H9 (cell line): ENCODE measurements at regions not wholly inside any gene's neighbourhood (a gene's known extent, or its start where the extent isn't known, plus 50 kb on each side); places are given as distances from the start of the nearest gene placed in this dataset.

Experiments
- DNase-seq: peaks from one replicate; pipeline ENCODE4 v3.0.0-alpha.2; 2017
- H2AFZ ChIP-seq: one replicate; pipeline ENCODE4 v1.6.1; 2013; ENCODE audit warnings: mild to moderate bottlenecking, low read length, control low read depth, moderate library complexity
- H2AK5ac ChIP-seq: 2 replicates; pipeline ENCODE4 v1.6.1; 2013; ENCODE audit warnings: low read length, control low read depth, mixed read lengths; ENCODE audit not compliant: insufficient read length
- H2BK120ac ChIP-seq: one replicate; pipeline ENCODE4 v1.6.1; 2013; ENCODE audit warnings: low read depth, mild to moderate bottlenecking, low read length, control low read depth, inconsistent platforms; ENCODE audit not compliant: poor library complexity, severe bottlenecking
- H2BK12ac ChIP-seq: 2 replicates; pipeline ENCODE4 v1.6.1; 2013; ENCODE audit warnings: low read length, control low read depth, mixed read lengths, low read depth; ENCODE audit not compliant: insufficient read length
- H2BK15ac ChIP-seq: 2 replicates; pipeline ENCODE4 v1.6.1; 2013; ENCODE audit warnings: low read depth, low read length, control low read depth
- H2BK20ac ChIP-seq: one replicate; pipeline ENCODE4 v1.6.1; 2013; ENCODE audit warnings: low read depth, mild to moderate bottlenecking, low read length, control low read depth, inconsistent platforms; ENCODE audit not compliant: poor library complexity, severe bottlenecking
- H2BK5ac ChIP-seq: 2 replicates; pipeline ENCODE4 v1.6.1; 2013; ENCODE audit warnings: low read length, control low read depth, mixed read lengths; ENCODE audit not compliant: insufficient read length
- H3K14ac ChIP-seq: 2 replicates; pipeline ENCODE4 v1.6.1; 2013; ENCODE audit warnings: low read length, control low read depth; ENCODE audit not compliant: insufficient read depth
- H3K18ac ChIP-seq: 2 replicates; pipeline ENCODE4 v1.6.1; 2013; ENCODE audit warnings: low read depth, mild to moderate bottlenecking, mixed read lengths, low read length, control low read depth; ENCODE audit not compliant: insufficient read length
- H3K23ac ChIP-seq: 2 replicates; pipeline ENCODE4 v1.6.1; 2013; ENCODE audit warnings: low read length, control low read depth, mixed read lengths, low read depth; ENCODE audit not compliant: insufficient read length
- H3K23me2 ChIP-seq: 2 replicates; pipeline ENCODE4 v1.6.1; 2013; ENCODE audit warnings: low read depth, mild to moderate bottlenecking, mixed read lengths, low read length, control low read depth; ENCODE audit not compliant: insufficient read length, poor library complexity, severe bottlenecking
- H3K27ac ChIP-seq: 2 replicates; pipeline ENCODE4 v1.5.1; 2013; ENCODE audit warnings: low read length, control low read depth, mixed read lengths, low read depth; ENCODE audit not compliant: insufficient read length
- H3K27me3 ChIP-seq: 2 replicates; pipeline ENCODE4 v1.6.1; 2013; ENCODE audit warnings: low read length, control low read depth, inconsistent platforms; ENCODE audit not compliant: insufficient read depth
- H3K4ac ChIP-seq: 2 replicates; pipeline ENCODE4 v1.6.1; 2013; ENCODE audit warnings: low read depth, mild to moderate bottlenecking, control low read depth, inconsistent platforms, low read length, moderate library complexity
- H3K4me1 ChIP-seq: 2 replicates; pipeline ENCODE4 v1.6.1; 2013; ENCODE audit warnings: low read length, control low read depth, inconsistent platforms; ENCODE audit not compliant: insufficient read depth
- H3K4me2 ChIP-seq: 2 replicates; pipeline ENCODE4 v1.6.1; 2013; ENCODE audit warnings: low read length, control low read depth, mixed read lengths; ENCODE audit not compliant: insufficient read length, insufficient read depth
- H3K56ac ChIP-seq: 2 replicates; pipeline ENCODE4 v1.6.1; 2013; ENCODE audit warnings: low read depth, mild to moderate bottlenecking, mixed read lengths, low read length, control low read depth; ENCODE audit not compliant: insufficient read length
- H3K79me1 ChIP-seq: 2 replicates; pipeline ENCODE4 v1.6.1; 2013; ENCODE audit warnings: low read depth, mild to moderate bottlenecking, moderate library complexity, low read length, control low read depth, inconsistent platforms; ENCODE audit not compliant: insufficient read depth, poor library complexity, severe bottlenecking
- H3K79me2 ChIP-seq: 2 replicates; pipeline ENCODE4 v1.6.1; 2013; ENCODE audit warnings: low read length, control low read depth, inconsistent platforms; ENCODE audit not compliant: insufficient read depth
- H3K9ac ChIP-seq: 2 replicates; pipeline ENCODE4 v1.6.1; 2013; ENCODE audit warnings: low read length, control low read depth, mixed read lengths; ENCODE audit not compliant: insufficient read length; ENCODE audit errors: extremely low read depth
- H3K9me3 ChIP-seq: one replicate; pipeline ENCODE4 v1.6.1; 2013; ENCODE audit warnings: low read depth, low read length, inconsistent platforms; ENCODE audit not compliant: control insufficient read depth
- H3T11ph ChIP-seq: one replicate; pipeline ENCODE4 v1.6.1; 2013; ENCODE audit warnings: mild to moderate bottlenecking, low read length, control low read depth, inconsistent platforms
- H4K20me1 ChIP-seq: one replicate; pipeline ENCODE4 v1.6.1; 2013; ENCODE audit not compliant: control insufficient read depth, insufficient read length, insufficient read depth
- H4K5ac ChIP-seq: 2 replicates; pipeline ENCODE4 v1.6.1; 2013; ENCODE audit warnings: low read depth, mild to moderate bottlenecking, mixed read lengths, low read length, control low read depth; ENCODE audit not compliant: insufficient read length
- H4K8ac ChIP-seq: replicated peaks from 2 replicates; pipeline ENCODE4 v1.6.1; 2013; ENCODE audit warnings: low read length, control low read depth, mixed read lengths, low read depth; ENCODE audit not compliant: insufficient read length
- H4K91ac ChIP-seq: 2 replicates; pipeline ENCODE4 v1.6.1; 2013; ENCODE audit warnings: low read depth, mild to moderate bottlenecking, moderate library complexity, mixed read lengths, low read length, control low read depth; ENCODE audit not compliant: insufficient read length
- H3K27ac Mint-ChIP-seq, 3 experiments: 2 replicates in 2 of 3; 3 replicates in 1 of 3; pipeline ENCODE4 v1.8.0; 2020 to 2021; ENCODE audit warnings: mixed read lengths in 3 of 3, mild to moderate bottlenecking in 1 of 3, moderate library complexity in 1 of 3
- H3K27me3 Mint-ChIP-seq: 2 replicates; pipeline ENCODE4 v1.8.0; 2021; ENCODE audit warnings: low read depth, mild to moderate bottlenecking, moderate library complexity, mixed read lengths
- H3K36me3 Mint-ChIP-seq, 3 experiments: 2 replicates in 2 of 3; 3 replicates in 1 of 3; pipeline ENCODE4 v1.8.0; 2020 to 2021; ENCODE audit warnings: low read depth in 3 of 3, mixed read lengths in 3 of 3; ENCODE audit not compliant: insufficient read depth in 1 of 3
- H3K4me1 Mint-ChIP-seq, 2 experiments: 2 replicates each; pipeline ENCODE4 v1.8.0; 2020; ENCODE audit warnings: mixed read lengths in 2 of 2
- H3K4me3 Mint-ChIP-seq, 2 experiments: 2 replicates in 1 of 2; 3 replicates in 1 of 2; pipeline ENCODE4 v1.8.0; 2020 to 2021; ENCODE audit warnings: mild to moderate bottlenecking in 2 of 2, mixed read lengths in 2 of 2, moderate library complexity in 1 of 2
- H3K9me3 Mint-ChIP-seq, 2 experiments: 2 replicates in 1 of 2; 3 replicates in 1 of 2; pipeline ENCODE4 v1.8.0; 2020; ENCODE audit warnings: mild to moderate bottlenecking in 2 of 2, mixed read lengths in 2 of 2, moderate library complexity in 1 of 2
- WGBS: extraction: QIAGEN DNeasy Blood & Tissue Kit; methylation state at CpG from one replicate; pipeline ENCODE4 v1.1.7; 2013; ENCODE audit warnings: missing lambda C conversion rate, low lambda C conversion rate, mixed read lengths; ENCODE audit not compliant: insufficient read length; ENCODE audit errors: extremely low coverage; 5-methylcytosine and 5-hydroxymethylcytosine counted together
- TF ChIP-seq, protein P1 (sequence below): fragments of 200-600 bp; sonication (generic); conservative IDR thresholded peaks from 3 replicates; pipeline ENCODE4 v1.8.0; 2021; ENCODE audit warnings: antibody characterized with exemption, mild to moderate bottlenecking

DNA sequence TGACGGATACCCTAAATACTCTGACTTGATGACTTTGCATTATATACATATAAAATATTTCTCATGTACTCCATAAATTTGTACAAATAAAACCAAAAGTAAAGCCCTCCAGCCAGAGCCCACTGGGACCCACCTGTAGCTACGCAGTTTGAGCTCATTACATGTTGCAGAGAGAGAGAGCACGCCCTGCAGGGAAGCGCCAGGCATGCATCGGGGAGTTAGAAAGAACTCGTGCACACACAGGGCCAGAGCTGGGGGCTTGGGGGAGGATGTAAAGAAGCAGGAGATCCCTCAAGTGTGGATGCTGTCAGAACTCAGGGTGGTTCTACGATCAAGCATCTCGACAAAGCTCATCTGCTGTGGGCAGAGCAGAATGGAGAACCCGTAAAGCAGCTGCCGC lies 178.5 kb upstream of the RTL1 start:
- no peak overlapping the region for H4K5ac ChIP-seq
- no peak overlapping the region for H3K4me3 Mint-ChIP-seq
- no peak overlapping the region for H2BK12ac ChIP-seq
- H3K27ac Mint-ChIP-seq = no peak overlapping the region
- H2AK5ac ChIP-seq = no peak overlapping the region
- no peaks in the 10 kb centered on the region for H3K79me1 ChIP-seq
- no peak overlapping the region for H2BK5ac ChIP-seq
- H4K20me1 ChIP-seq = no peaks in the 10 kb centered on the region
- no peak overlapping the region for H3K4ac ChIP-seq
- H3K27me3 ChIP-seq = no peaks in the 10 kb centered on the region; the same call in 1 of the 2 replicates
- no peak overlapping the region for H3K18ac ChIP-seq
- no peak overlapping the region for H2BK15ac ChIP-seq
- H3K27me3 Mint-ChIP-seq = peaks cover 40% of the 10 kb centered on the region
- H3K4me2 ChIP-seq = no peak overlapping the region
- H3K9me3 ChIP-seq = no peaks in the 10 kb centered on the region
- H3K4me1 Mint-ChIP-seq = peaks cover 8 to 12% of the 10 kb centered on the region in 2 experiments
- H3K4me1 ChIP-seq = no peaks in the 10 kb centered on the region
- no peak overlapping the region for H2BK20ac ChIP-seq
- no peak overlapping the region for H3K27ac ChIP-seq
- no peak overlapping the region for H3T11ph ChIP-seq
- no peak overlapping the region for H3K56ac ChIP-seq
- H3K9me3 Mint-ChIP-seq = no peaks in the 10 kb centered on the region
- no peak overlapping the region for H3K23ac ChIP-seq
- no peaks in the 10 kb centered on the region for H3K79me2 ChIP-seq
- no peak overlapping the region for H2BK120ac ChIP-seq
- no peak overlapping the region for H3K9ac ChIP-seq
- H4K8ac ChIP-seq = no peak overlapping the region
- peaks cover 7% of the 10 kb centered on the region for H3K23me2 ChIP-seq
- TF ChIP-seq, protein P1, sequence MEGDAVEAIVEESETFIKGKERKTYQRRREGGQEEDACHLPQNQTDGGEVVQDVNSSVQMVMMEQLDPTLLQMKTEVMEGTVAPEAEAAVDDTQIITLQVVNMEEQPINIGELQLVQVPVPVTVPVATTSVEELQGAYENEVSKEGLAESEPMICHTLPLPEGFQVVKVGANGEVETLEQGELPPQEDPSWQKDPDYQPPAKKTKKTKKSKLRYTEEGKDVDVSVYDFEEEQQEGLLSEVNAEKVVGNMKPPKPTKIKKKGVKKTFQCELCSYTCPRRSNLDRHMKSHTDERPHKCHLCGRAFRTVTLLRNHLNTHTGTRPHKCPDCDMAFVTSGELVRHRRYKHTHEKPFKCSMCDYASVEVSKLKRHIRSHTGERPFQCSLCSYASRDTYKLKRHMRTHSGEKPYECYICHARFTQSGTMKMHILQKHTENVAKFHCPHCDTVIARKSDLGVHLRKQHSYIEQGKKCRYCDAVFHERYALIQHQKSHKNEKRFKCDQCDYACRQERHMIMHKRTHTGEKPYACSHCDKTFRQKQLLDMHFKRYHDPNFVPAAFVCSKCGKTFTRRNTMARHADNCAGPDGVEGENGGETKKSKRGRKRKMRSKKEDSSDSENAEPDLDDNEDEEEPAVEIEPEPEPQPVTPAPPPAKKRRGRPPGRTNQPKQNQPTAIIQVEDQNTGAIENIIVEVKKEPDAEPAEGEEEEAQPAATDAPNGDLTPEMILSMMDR = peak; percentile 37; the same call in 2 of the 3 replicates
- H4K91ac ChIP-seq = no peak overlapping the region
- no peak overlapping the region for H2AFZ ChIP-seq
- H3K14ac ChIP-seq = no peak overlapping the region
- no peaks in the 10 kb centered on the region for H3K36me3 Mint-ChIP-seq
- no CpG with 5 or more reads among the region's 10 CpGs for WGBS
- DNase-seq = no peak
